CD4-positive, CD25-positive, alpha-beta regulatory T cell (primary cell): ENCODE measurements at regions not wholly inside any gene's neighbourhood (a gene's known extent, or its start where the extent isn't known, plus 50 kb on each side); places are given as distances from the start of the nearest gene placed in this dataset.

Experiments used
- ATAC-seq, 2 donors: fragments of 150-1000 bp; cut with Tn5 transposase; one replicate each; pipeline ENCODE4 v1.10.0; 2021; ENCODE audit warnings: low read depth in 2 of 2, moderate number of reproducible peaks in 2 of 2, moderate library complexity in 1 of 2
- DNase-seq, 3 donors: peaks; one replicate each; pipeline versions ENCODE4 v3.0.0 to v3.0.0-alpha.2; 2012 to 2022; ENCODE audit warnings: mixed read lengths in 1 of 3
- H3K27ac ChIP-seq: one replicate; pipeline ENCODE4 v1.7.0; 2013; ENCODE audit warnings: mild to moderate bottlenecking, low read length; ENCODE audit not compliant: insufficient read depth, poor library complexity, severe bottlenecking
- H3K27me3 ChIP-seq: one replicate; pipeline ENCODE4 v1.7.0; 2013; ENCODE audit warnings: low read length; ENCODE audit not compliant: control insufficient read depth, insufficient read depth
- H3K36me3 ChIP-seq: one replicate; pipeline ENCODE4 v1.7.0; 2013; ENCODE audit warnings: mild to moderate bottlenecking, low read length, moderate library complexity; ENCODE audit not compliant: control insufficient read depth, insufficient read depth
- H3K4me1 ChIP-seq: 2 replicates; pipeline ENCODE4 v1.7.0; 2013; ENCODE audit warnings: mild to moderate bottlenecking, low read length; ENCODE audit not compliant: insufficient read depth, control insufficient read depth, poor library complexity, severe bottlenecking
- H3K4me3 ChIP-seq: one replicate; pipeline ENCODE4 v1.7.0; 2013; ENCODE audit warnings: low read depth, mild to moderate bottlenecking, low read length, moderate library complexity
- H3K9me3 ChIP-seq, 2 experiments: 1 replicate in 1 of 2; 2 replicates in 1 of 2; pipeline ENCODE4 v1.7.0; 2013; ENCODE audit warnings: low read length in 2 of 2, mild to moderate bottlenecking in 1 of 2, moderate library complexity in 1 of 2; ENCODE audit not compliant: control insufficient read depth in 2 of 2
- H3K27ac Mint-ChIP-seq, 3 donors: one replicate each; pipeline ENCODE4 v1.8.0; 2020 to 2022; ENCODE audit warnings: mild to moderate bottlenecking in 3 of 3, mixed read lengths in 3 of 3, moderate library complexity in 2 of 3
- H3K27me3 Mint-ChIP-seq: one replicate; pipeline ENCODE4 v1.8.0; 2022; ENCODE audit warnings: mild to moderate bottlenecking, mixed read lengths
- H3K36me3 Mint-ChIP-seq: one replicate; pipeline ENCODE4 v1.8.0; 2020; ENCODE audit warnings: mixed read lengths
- H3K4me1 Mint-ChIP-seq, 4 donors: one replicate each; pipeline ENCODE4 v1.8.0; 2020 to 2022; ENCODE audit warnings: mixed read lengths in 4 of 4, mild to moderate bottlenecking in 1 of 4
- H3K4me3 Mint-ChIP-seq, 4 donors: one replicate each; pipeline ENCODE4 v1.8.0; 2020 to 2022; ENCODE audit warnings: mild to moderate bottlenecking in 4 of 4, mixed read lengths in 4 of 4, moderate library complexity in 3 of 4
- H3K9me3 Mint-ChIP-seq, 7 donors: one replicate each; pipeline ENCODE4 v1.8.0; 2020 to 2022; ENCODE audit warnings: mixed read lengths in 7 of 7, mild to moderate bottlenecking in 3 of 7, moderate library complexity in 2 of 7

DNA sequence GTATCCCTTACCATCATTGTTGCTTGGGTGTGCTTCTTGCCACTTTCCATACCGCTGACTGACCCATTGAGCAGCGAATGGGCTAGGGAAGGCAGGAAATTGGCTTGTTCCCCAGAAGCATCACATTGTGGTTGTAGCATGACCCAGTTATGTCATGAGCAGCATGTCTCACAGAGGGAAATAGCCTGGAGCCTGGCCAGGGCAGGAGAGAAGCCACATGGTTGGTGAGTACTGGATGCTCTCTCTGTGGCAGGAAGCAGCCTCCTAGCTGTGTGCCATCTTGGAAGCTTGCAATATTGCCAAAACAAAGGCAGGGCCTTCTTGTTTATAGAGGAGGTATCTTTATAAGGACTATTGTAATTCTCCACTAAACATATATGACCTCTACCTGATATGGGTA, 482.6 kb downstream of the PIK3C3 start:
- Mint-ChIP-seq H3K9me3 (peaks cover 0 to 9% (median 5%) of the 10 kb centered on the region in 7 donors), H3K36me3 (no peaks in the 10 kb centered on the region), H3K4me3 (no peak overlapping the region), H3K4me1 (no peaks in the 10 kb centered on the region), H3K27ac (no peak overlapping the region), H3K27me3 (no peaks in the 10 kb centered on the region)
- no peak for ATAC-seq
- H3K9me3 ChIP-seq: no peaks in the 10 kb centered on the region
- H3K4me1 ChIP-seq: no peaks in the 10 kb centered on the region
- no peak overlapping the region for H3K4me3 ChIP-seq
- no peaks in the 10 kb centered on the region for H3K36me3 ChIP-seq
- no peak overlapping the region for H3K27ac ChIP-seq
- no peak for DNase-seq
- no peaks in the 10 kb centered on the region for H3K27me3 ChIP-seq

DNA sequence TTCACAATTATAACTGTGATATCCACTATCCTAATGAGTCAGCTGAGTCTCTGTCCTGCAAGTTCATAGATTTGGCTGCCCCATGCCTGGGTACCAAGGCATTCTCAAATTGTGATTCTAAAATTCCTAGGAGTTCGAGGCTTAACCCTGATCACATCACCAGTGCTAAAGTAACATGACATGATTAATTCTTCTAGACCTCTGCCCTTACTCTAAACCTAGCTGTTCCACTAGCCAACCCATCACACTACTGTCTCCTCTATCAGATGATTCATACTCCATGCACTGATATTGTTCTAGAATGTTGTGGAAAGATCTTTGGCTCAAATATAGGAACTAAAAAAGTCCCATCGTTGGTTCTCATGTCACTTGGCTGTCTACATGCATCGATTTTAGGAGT, 487.6 kb downstream of the PIK3C3 start:
- H3K36me3 ChIP-seq: no peaks in the 10 kb centered on the region
- peaks cover 0 to 8% of the 10 kb centered on the region in 2 experiments for H3K9me3 ChIP-seq
- no peaks in the 10 kb centered on the region for H3K27me3 ChIP-seq
- H3K4me3 ChIP-seq: no peak overlapping the region
- no peaks in the 10 kb centered on the region for H3K4me1 Mint-ChIP-seq
- no peaks in the 10 kb centered on the region for H3K27me3 Mint-ChIP-seq
- H3K4me3 Mint-ChIP-seq: no peak overlapping the region
- H3K4me1 ChIP-seq: no peaks in the 10 kb centered on the region
- H3K27ac Mint-ChIP-seq: no peak overlapping the region
- no peaks in the 10 kb centered on the region for H3K36me3 Mint-ChIP-seq
- no peak for ATAC-seq
- H3K9me3 Mint-ChIP-seq: peaks cover 3 to 22% (median 12%) of the 10 kb centered on the region in 7 donors
- DNase-seq: no peak
- no peak overlapping the region for H3K27ac ChIP-seq

DNA sequence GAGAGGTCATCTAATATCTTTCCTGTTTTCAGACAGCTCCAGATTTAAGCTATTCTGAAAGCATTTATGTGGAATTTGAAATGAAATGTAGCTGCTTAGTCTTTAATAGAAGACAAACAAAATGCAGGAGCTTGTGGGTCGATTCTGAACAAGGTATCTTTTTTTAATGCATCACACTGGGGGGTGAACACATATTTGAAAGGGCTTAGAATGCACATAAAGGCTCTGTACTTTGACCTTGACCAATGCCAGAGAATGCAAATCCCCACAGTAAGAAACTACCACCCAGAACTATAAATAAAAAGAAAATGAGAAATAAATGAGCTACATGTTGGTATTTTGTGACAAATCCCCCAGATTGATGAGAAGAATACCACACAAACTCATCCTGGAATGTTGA, 489.3 kb downstream of the PIK3C3 start:
- Mint-ChIP-seq H3K27ac (no peak overlapping the region), H3K27me3 (no peaks in the 10 kb centered on the region), H3K4me1 (no peaks in the 10 kb centered on the region), H3K4me3 (no peak overlapping the region), H3K36me3 (no peaks in the 10 kb centered on the region), H3K9me3 (peaks cover 3 to 26% (median 16%) of the 10 kb centered on the region in 7 donors)
- Histone ChIP-seq H3K27ac (no peak overlapping the region), H3K9me3 (peaks cover 0 to 15% of the 10 kb centered on the region in 2 experiments), H3K4me1 (no peaks in the 10 kb centered on the region), H3K4me3 (no peak overlapping the region), H3K36me3 (no peaks in the 10 kb centered on the region), H3K27me3 (no peaks in the 10 kb centered on the region)
- ATAC-seq (no peak), DNase-seq (no peak)

DNA sequence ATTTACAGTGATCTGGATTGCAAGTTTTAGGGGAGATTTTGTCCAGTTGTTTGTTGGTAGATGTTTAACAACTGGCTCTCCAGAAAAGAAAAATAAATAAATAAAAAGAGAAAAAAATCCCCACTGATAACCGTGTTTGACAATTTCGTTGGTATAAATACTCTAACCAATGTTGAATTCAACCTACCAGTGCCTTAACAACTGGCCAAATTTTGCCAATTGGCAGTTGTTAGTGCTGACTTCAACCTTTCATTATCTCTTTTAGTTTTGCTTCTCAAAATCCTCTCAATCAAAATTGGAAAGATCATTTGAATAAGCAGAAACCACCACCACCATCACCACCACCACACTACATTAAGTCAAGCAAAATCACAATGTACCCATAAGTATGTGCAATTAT, 490.3 kb downstream of the PIK3C3 start:
- no peaks in the 10 kb centered on the region for H3K36me3 ChIP-seq
- no peaks in the 10 kb centered on the region for H3K27me3 ChIP-seq
- H3K27ac ChIP-seq: no peak overlapping the region
- ATAC-seq (no peak), DNase-seq (no peak)
- no peaks in the 10 kb centered on the region for H3K4me1 ChIP-seq
- Mint-ChIP-seq H3K27ac (no peak overlapping the region), H3K4me3 (no peak overlapping the region), H3K27me3 (no peaks in the 10 kb centered on the region), H3K4me1 (no peaks in the 10 kb centered on the region), H3K36me3 (no peaks in the 10 kb centered on the region), H3K9me3 (peaks cover 3 to 26% (median 11%) of the 10 kb centered on the region in 7 donors)
- no peak overlapping the region for H3K4me3 ChIP-seq
- H3K9me3 ChIP-seq: peaks cover 0 to 15% of the 10 kb centered on the region in 2 experiments

DNA sequence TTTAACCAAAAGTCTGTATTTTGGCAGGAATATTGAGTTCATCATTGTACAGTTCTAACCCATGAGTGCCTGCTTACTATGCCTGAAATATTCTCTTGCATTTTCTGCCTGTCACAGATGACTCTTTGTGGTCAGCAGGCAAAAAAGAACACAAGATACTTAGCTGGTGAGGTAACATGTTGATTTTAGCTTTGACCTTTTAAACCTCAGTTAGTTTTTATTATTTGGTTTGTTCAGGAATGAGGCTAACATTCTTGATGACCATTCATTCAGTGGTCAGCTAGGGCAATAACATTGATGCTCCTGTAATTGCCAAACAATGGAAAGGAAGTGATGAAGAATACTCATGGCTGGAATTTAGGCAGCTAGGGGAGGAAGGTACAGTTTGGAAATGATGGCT, 491.2 kb downstream of the PIK3C3 start:
- Mint-ChIP-seq H3K27ac (no peak overlapping the region), H3K36me3 (no peaks in the 10 kb centered on the region), H3K4me3 (no peak overlapping the region), H3K9me3 (peaks cover 3 to 26% (median 11%) of the 10 kb centered on the region in 7 donors), H3K4me1 (no peaks in the 10 kb centered on the region), H3K27me3 (no peaks in the 10 kb centered on the region)
- H3K36me3 ChIP-seq: no peaks in the 10 kb centered on the region
- no peak overlapping the region for H3K27ac ChIP-seq
- peaks cover 0 to 15% of the 10 kb centered on the region in 2 experiments for H3K9me3 ChIP-seq
- no peak overlapping the region for H3K4me3 ChIP-seq
- DNase-seq (no peak), ATAC-seq (no peak)
- H3K27me3 ChIP-seq: no peaks in the 10 kb centered on the region
- no peaks in the 10 kb centered on the region for H3K4me1 ChIP-seq

DNA sequence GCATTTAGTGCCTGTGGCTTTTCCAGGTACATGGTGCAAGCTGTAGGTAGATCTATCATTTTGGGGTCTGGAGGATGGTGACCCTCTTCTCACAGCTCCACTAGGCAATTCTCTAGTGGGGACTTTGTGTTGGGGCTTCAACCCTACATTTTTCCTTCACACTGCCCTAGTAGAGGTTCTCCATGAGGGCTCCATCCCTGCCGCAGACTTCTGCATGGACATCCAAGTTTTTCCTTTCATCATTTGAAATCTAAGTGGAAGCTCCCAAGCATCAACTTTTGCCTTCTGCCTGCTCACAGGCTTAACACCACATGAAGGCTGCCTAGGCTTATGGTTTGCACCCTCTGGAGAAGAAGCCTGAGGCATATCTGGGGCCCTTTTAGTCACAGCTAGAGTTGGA, 492.7 kb downstream of the PIK3C3 start:
- Mint-ChIP-seq H3K36me3 (no peaks in the 10 kb centered on the region), H3K27me3 (no peaks in the 10 kb centered on the region), H3K27ac (no peak overlapping the region), H3K4me3 (no peak overlapping the region), H3K4me1 (no peaks in the 10 kb centered on the region), H3K9me3 (peaks cover 6 to 30% (median 15%) of the 10 kb centered on the region in 7 donors)
- DNase-seq (no peak), ATAC-seq (no peak)
- Histone ChIP-seq H3K27ac (no peak overlapping the region), H3K27me3 (no peaks in the 10 kb centered on the region), H3K36me3 (no peaks in the 10 kb centered on the region), H3K9me3 (peaks cover 0 to 15% of the 10 kb centered on the region in 2 experiments), H3K4me1 (no peaks in the 10 kb centered on the region), H3K4me3 (no peak overlapping the region)

DNA sequence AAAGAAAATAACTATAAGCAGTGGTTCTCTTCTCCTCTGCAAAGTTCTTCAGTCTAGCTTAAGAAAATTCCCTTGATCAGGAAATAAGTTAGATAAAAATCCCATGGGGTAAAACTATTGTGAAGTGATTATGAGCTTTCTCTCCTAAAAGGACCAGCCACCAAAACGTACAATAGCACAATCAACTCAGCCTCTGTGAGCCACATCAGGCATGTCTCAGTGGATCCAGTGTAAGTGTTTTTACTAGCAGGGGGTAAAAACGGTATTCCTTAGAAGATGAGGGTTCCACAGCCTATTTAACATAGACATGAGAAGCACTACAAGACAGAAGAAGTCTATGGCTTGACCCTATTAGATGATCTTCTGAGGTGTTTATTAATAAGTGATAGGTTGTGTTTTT, 503.2 kb downstream of the PIK3C3 start:
- ATAC-seq (no peak), DNase-seq (no peak)
- Mint-ChIP-seq H3K36me3 (no peaks in the 10 kb centered on the region), H3K9me3 (peaks cover 0 to 10% (median 5%) of the 10 kb centered on the region in 7 donors), H3K4me1 (no peaks in the 10 kb centered on the region), H3K27ac (no peak overlapping the region), H3K4me3 (no peak overlapping the region), H3K27me3 (no peaks in the 10 kb centered on the region)
- no peak overlapping the region for H3K27ac ChIP-seq
- H3K9me3 ChIP-seq: no peaks in the 10 kb centered on the region
- no peak overlapping the region for H3K4me3 ChIP-seq
- no peaks in the 10 kb centered on the region for H3K36me3 ChIP-seq
- no peaks in the 10 kb centered on the region for H3K4me1 ChIP-seq
- no peaks in the 10 kb centered on the region for H3K27me3 ChIP-seq

DNA sequence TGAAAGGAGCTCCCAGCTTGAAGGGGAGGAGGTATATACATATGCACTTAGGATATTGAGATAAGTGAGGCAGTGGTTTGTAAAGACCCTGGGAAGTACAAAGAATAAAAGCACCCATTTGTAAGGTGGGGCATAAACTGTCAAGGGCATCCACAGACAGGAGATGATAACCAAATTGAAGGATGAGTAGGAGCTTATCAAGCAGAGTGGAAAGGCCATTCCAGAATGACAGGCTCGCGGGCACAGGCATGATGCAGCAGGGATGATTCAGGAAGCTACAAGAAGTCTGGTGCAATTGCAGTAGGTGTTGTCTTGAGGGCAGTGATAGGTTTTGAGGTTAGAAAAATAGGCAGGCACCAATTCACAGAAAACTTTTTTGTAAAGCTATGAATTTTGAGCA, 504.8 kb downstream of the PIK3C3 start:
- Mint-ChIP-seq H3K9me3 (peaks cover 0 to 8% (median 4%) of the 10 kb centered on the region in 7 donors), H3K27me3 (no peaks in the 10 kb centered on the region), H3K4me1 (no peaks in the 10 kb centered on the region), H3K27ac (no peak overlapping the region), H3K36me3 (no peaks in the 10 kb centered on the region), H3K4me3 (no peak overlapping the region)
- Histone ChIP-seq H3K4me1 (no peaks in the 10 kb centered on the region), H3K4me3 (no peak overlapping the region), H3K27ac (no peak overlapping the region), H3K36me3 (no peaks in the 10 kb centered on the region), H3K9me3 (no peaks in the 10 kb centered on the region), H3K27me3 (no peaks in the 10 kb centered on the region)
- ATAC-seq: no peak
- DNase-seq: no peak
